ENCODE measurements at regions not wholly inside any gene's neighbourhood (a gene's known extent, or its start where the extent isn't known, plus 50 kb on each side); places are given as distances from the start of the nearest gene placed in this dataset.

DNA sequence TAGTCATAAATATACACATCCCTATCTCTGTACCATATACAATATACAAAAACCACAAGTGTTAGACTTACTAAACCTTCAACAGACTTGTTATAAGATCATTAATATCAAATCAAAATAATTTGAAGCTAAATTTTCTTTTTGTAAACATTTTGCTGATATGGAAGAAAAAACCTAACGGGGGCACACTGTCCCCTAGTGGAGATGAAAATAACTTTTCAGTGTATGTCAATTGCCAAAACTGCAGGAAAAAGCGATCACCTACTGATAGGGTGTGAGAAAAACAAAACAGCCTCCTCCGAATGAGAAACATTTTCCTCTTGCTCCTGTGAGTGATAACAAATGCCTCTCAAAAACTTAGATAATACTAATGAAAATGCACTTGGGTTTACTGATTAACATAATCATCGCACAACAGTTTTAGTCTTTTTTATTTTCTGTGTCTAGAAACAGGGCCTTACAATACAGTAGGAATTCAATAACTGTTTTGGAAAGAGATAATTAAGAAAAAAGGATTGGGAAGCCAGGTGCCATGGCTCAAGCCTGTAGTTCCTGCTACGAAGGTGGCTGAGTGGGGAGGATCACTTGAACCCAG lies 322.7 kb downstream of the CRPPA start:
- WGBS = 57% methylated on average over 2 of the region's 5 CpGs

DNA sequence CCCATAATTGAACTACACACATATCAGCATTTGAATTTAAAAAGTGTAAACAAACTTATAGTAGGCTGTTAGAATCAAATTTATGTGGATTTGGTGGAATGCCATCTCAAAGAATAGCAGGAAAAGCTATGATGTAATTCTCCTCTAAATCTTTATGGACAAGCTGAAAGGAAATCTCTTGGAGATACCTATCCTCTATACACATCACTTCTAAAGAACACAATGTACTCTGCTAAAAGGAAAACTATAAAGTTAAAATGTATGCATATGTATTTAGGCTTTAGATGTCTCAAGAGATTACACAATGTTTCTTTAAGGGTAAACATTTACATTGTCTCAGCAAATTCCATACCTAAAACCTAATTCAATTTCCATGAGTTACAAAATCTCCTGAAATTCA lies 323.3 kb downstream of the CRPPA start:
- no peak overlapping the region for H3K23ac ChIP-seq (ENCODE audit: low read length in 2 of 2)
- H2BK15ac ChIP-seq (ENCODE audit: low read depth, poor library complexity, severe bottlenecking) = no peak overlapping the region
- H3K4me2 ChIP-seq (ENCODE audit: low read length, poor library complexity, severe bottlenecking) = no peak overlapping the region
- no peaks in the 10 kb centered on the region for H3K79me1 ChIP-seq (replicated peaks; ENCODE audit: low read length, poor library complexity, severe bottlenecking)
- H2AK5ac ChIP-seq (ENCODE audit: low read length, severe bottlenecking) = no peak overlapping the region
- H2BK5ac ChIP-seq (ENCODE audit: low read depth, low read length, poor library complexity, severe bottlenecking) = no peak overlapping the region
- no peaks in the 10 kb centered on the region for H3K36me3 ChIP-seq (ENCODE audit: control insufficient read depth in 1 of 2, insufficient read depth in 2 of 2, low read depth in 1 of 2, low read length in 2 of 2)
- H2AFZ ChIP-seq (ENCODE audit: low read depth, low read length) = no peak overlapping the region
- DNase-seq = no peak
- no peak overlapping the region for H3K18ac ChIP-seq (ENCODE audit: low read depth in 1 of 2, low read length in 2 of 2)
- H3K4ac ChIP-seq (ENCODE audit: low read depth in 1 of 2, low read length in 2 of 2) = no peak overlapping the region
- no peaks in the 10 kb centered on the region for H3K9me3 ChIP-seq (ENCODE audit: control insufficient read depth, low read length)
- H3K27ac ChIP-seq (ENCODE audit: low read length, poor library complexity, severe bottlenecking) = no peak overlapping the region
- H4K8ac ChIP-seq (ENCODE audit: low read length) = no peak overlapping the region
- H2BK120ac ChIP-seq (ENCODE audit: low read depth, low read length) = no peak overlapping the region
- no peak overlapping the region for H2BK12ac ChIP-seq (ENCODE audit: low read length in 2 of 2)
- H3K9ac ChIP-seq (ENCODE audit: low read length) = no peak overlapping the region
- H3K27me3 ChIP-seq (ENCODE audit: control insufficient read depth in 1 of 2, insufficient read depth in 1 of 2, low read length in 2 of 2) = no peaks in the 10 kb centered on the region
- no peak overlapping the region for H3K14ac ChIP-seq (ENCODE audit: low read length in 2 of 2)
- no peak overlapping the region for H4K91ac ChIP-seq (ENCODE audit: low read length)
- H3K4me1 ChIP-seq (ENCODE audit: control insufficient read depth, insufficient read depth, low read depth, low read length) = no peaks in the 10 kb centered on the region
- H3K4me3 ChIP-seq (ENCODE audit: insufficient read depth in 1 of 2, low read depth in 1 of 2, low read length in 2 of 2) = no peak overlapping the region

More for the DNA sequence above, 322.7 kb downstream of the CRPPA start:
- Histone ChIP-seq H3K27me3 (ENCODE audit: control insufficient read depth in 1 of 2, insufficient read depth in 1 of 2, low read length in 2 of 2) (no peaks in the 10 kb centered on the region), H4K91ac (ENCODE audit: low read length) (no peak overlapping the region), H2BK120ac (ENCODE audit: low read depth, low read length) (no peak overlapping the region), H3K9me3 (ENCODE audit: control insufficient read depth, low read length) (no peaks in the 10 kb centered on the region), H2BK12ac (ENCODE audit: low read length in 2 of 2) (no peak overlapping the region), H2AFZ (ENCODE audit: low read depth, low read length) (no peak overlapping the region), H2BK5ac (ENCODE audit: low read depth, low read length, poor library complexity, severe bottlenecking) (no peak overlapping the region), H3K4me3 (ENCODE audit: insufficient read depth in 1 of 2, low read depth in 1 of 2, low read length in 2 of 2) (no peak overlapping the region), H3K36me3 (ENCODE audit: control insufficient read depth in 1 of 2, insufficient read depth in 2 of 2, low read depth in 1 of 2, low read length in 2 of 2) (no peaks in the 10 kb centered on the region), H3K14ac (ENCODE audit: low read length in 2 of 2) (no peak overlapping the region), H2BK15ac (ENCODE audit: low read depth, poor library complexity, severe bottlenecking) (no peak overlapping the region), H3K4ac (ENCODE audit: low read depth in 1 of 2, low read length in 2 of 2) (no peak overlapping the region), H2AK5ac (ENCODE audit: low read length, severe bottlenecking) (no peak overlapping the region), H3K4me2 (ENCODE audit: low read length, poor library complexity, severe bottlenecking) (no peak overlapping the region), H3K4me1 (ENCODE audit: control insufficient read depth, insufficient read depth, low read depth, low read length) (no peaks in the 10 kb centered on the region), H3K18ac (ENCODE audit: low read depth in 1 of 2, low read length in 2 of 2) (no peak overlapping the region), H3K27ac (ENCODE audit: low read length, poor library complexity, severe bottlenecking) (no peak overlapping the region), H3K23ac (ENCODE audit: low read length in 2 of 2) (no peak overlapping the region), H3K9ac (ENCODE audit: low read length) (no peak overlapping the region), H3K79me1 (replicated peaks; ENCODE audit: low read length, poor library complexity, severe bottlenecking) (no peaks in the 10 kb centered on the region), H4K8ac (ENCODE audit: low read length) (no peak overlapping the region)
- peak; percentile 28 for DNase-seq

DNA sequence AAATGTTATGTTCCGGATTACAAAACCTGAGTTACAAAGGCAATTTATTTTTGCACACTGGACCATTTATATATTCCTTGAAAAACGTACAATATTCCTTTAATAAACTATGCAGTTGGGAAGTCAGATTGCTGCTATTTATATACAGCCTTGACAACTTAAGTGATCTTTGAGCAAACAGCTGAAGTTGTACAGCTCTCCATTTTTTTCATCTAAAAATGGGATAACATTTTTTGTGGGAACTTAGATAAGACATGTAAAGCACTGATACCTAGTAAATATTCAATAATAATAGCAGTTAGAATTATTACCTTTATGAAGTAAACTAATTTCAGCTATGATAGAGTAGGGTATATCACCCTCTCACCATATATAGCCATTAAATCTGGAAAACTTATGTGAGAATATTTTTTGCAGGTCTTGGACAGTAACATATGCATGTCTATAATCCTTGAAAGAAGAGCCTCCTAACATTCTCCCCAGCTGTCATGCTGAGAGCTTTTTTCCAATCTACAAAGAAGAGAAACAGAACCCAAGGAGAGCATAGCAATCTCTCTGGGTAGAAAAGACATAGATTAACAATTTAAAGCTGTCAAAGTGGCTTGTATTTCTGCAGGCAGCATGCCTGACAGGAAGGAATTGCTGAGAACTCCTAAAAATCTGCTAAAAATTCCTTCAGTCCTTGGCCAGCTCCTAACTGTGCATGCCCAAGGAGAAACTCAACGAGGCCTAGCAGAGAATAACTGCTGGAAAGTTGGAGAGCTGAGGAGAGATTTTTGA lies 326.0 kb downstream of the CRPPA start:
- no peaks in the 10 kb centered on the region for H3K79me1 ChIP-seq (replicated peaks; ENCODE audit: low read length, poor library complexity, severe bottlenecking)

DNA sequence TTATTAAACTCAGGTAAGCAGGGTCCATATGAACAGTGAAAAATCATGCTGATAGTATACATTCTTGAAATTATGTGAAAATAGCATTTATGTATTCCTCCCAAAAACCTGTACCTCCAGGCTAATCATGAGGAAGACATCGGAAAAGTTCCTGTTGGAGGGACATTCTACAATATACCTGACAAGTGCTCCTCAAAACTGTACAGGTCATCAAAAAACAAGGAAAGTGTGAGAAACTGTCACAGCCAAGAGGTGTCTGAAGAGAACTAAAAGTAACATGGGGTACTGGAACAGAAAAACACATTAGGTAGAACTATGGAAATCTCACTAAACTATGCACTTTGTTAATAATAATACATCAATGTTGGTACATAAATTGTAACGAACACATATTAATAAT lies 326.7 kb downstream of the CRPPA start:
- no peak for DNase-seq
- Histone ChIP-seq H2BK15ac (ENCODE audit: low read depth, poor library complexity, severe bottlenecking) (no peak overlapping the region), H3K9ac (ENCODE audit: low read length) (no peak overlapping the region), H3K4ac (ENCODE audit: low read depth in 1 of 2, low read length in 2 of 2) (no peak overlapping the region), H3K9me3 (ENCODE audit: control insufficient read depth, low read length) (no peaks in the 10 kb centered on the region), H4K91ac (ENCODE audit: low read length) (no peak overlapping the region), H2BK12ac (ENCODE audit: low read length in 2 of 2) (no peak overlapping the region), H3K18ac (ENCODE audit: low read depth in 1 of 2, low read length in 2 of 2) (no peak overlapping the region), H3K14ac (ENCODE audit: low read length in 2 of 2) (no peak overlapping the region), H3K4me3 (ENCODE audit: insufficient read depth in 1 of 2, low read depth in 1 of 2, low read length in 2 of 2) (no peak overlapping the region), H3K23ac (ENCODE audit: low read length in 2 of 2) (no peak overlapping the region), H3K4me1 (ENCODE audit: control insufficient read depth, insufficient read depth, low read depth, low read length) (no peaks in the 10 kb centered on the region), H2BK5ac (ENCODE audit: low read depth, low read length, poor library complexity, severe bottlenecking) (no peak overlapping the region), H2AK5ac (ENCODE audit: low read length, severe bottlenecking) (no peak overlapping the region), H3K27ac (ENCODE audit: low read length, poor library complexity, severe bottlenecking) (no peak overlapping the region), H3K36me3 (ENCODE audit: control insufficient read depth in 1 of 2, insufficient read depth in 2 of 2, low read depth in 1 of 2, low read length in 2 of 2) (no peaks in the 10 kb centered on the region), H4K8ac (ENCODE audit: low read length) (no peak overlapping the region), H3K79me1 (replicated peaks; ENCODE audit: low read length, poor library complexity, severe bottlenecking) (no peaks in the 10 kb centered on the region), H3K27me3 (ENCODE audit: control insufficient read depth in 1 of 2, insufficient read depth in 1 of 2, low read length in 2 of 2) (no peaks in the 10 kb centered on the region), H2BK120ac (ENCODE audit: low read depth, low read length) (no peak overlapping the region), H2AFZ (ENCODE audit: low read depth, low read length) (no peak overlapping the region), H3K4me2 (ENCODE audit: low read length, poor library complexity, severe bottlenecking) (no peak overlapping the region)
- WGBS = 100% methylated on average over 1 of the region's 2 CpGs

More for the DNA sequence above, 326.0 kb downstream of the CRPPA start:
- H3K36me3 ChIP-seq (ENCODE audit: control insufficient read depth in 1 of 2, insufficient read depth in 2 of 2, low read depth in 1 of 2, low read length in 2 of 2) = no peaks in the 10 kb centered on the region
- WGBS = 10% methylated on average over 1 of the region's 3 CpGs
- H3K4me2 ChIP-seq (ENCODE audit: low read length, poor library complexity, severe bottlenecking) = no peak overlapping the region
- H2BK5ac ChIP-seq (ENCODE audit: low read depth, low read length, poor library complexity, severe bottlenecking) = no peak overlapping the region
- H2BK12ac ChIP-seq (ENCODE audit: low read length in 2 of 2) = no peak overlapping the region
- H3K27me3 ChIP-seq (ENCODE audit: control insufficient read depth in 1 of 2, insufficient read depth in 1 of 2, low read length in 2 of 2) = no peaks in the 10 kb centered on the region
- DNase-seq = no peak
- no peak overlapping the region for H3K14ac ChIP-seq (ENCODE audit: low read length in 2 of 2)
- H2BK120ac ChIP-seq (ENCODE audit: low read depth, low read length) = no peak overlapping the region
- H3K9me3 ChIP-seq (ENCODE audit: control insufficient read depth, low read length) = no peaks in the 10 kb centered on the region
- no peak overlapping the region for H3K27ac ChIP-seq (ENCODE audit: low read length, poor library complexity, severe bottlenecking)
- no peak overlapping the region for H2AFZ ChIP-seq (ENCODE audit: low read depth, low read length)
- H2AK5ac ChIP-seq (ENCODE audit: low read length, severe bottlenecking) = no peak overlapping the region
- no peak overlapping the region for H3K4ac ChIP-seq (ENCODE audit: low read depth in 1 of 2, low read length in 2 of 2)
- no peak overlapping the region for H3K4me3 ChIP-seq (ENCODE audit: insufficient read depth in 1 of 2, low read depth in 1 of 2, low read length in 2 of 2)
- H4K8ac ChIP-seq (ENCODE audit: low read length) = no peak overlapping the region
- no peak overlapping the region for H2BK15ac ChIP-seq (ENCODE audit: low read depth, poor library complexity, severe bottlenecking)
- no peaks in the 10 kb centered on the region for H3K4me1 ChIP-seq (ENCODE audit: control insufficient read depth, insufficient read depth, low read depth, low read length)
- H3K18ac ChIP-seq (ENCODE audit: low read depth in 1 of 2, low read length in 2 of 2) = no peak overlapping the region
- no peak overlapping the region for H3K23ac ChIP-seq (ENCODE audit: low read length in 2 of 2)
- H4K91ac ChIP-seq (ENCODE audit: low read length) = no peak overlapping the region
- no peak overlapping the region for H3K9ac ChIP-seq (ENCODE audit: low read length)

All from mesenchymal stem cell (in vitro differentiated cells and primary cell).